HepG2 (cell line): ENCODE measurements at regions not wholly inside any gene's neighbourhood (a gene's known extent, or its start where the extent isn't known, plus 50 kb on each side); places are given as distances from the start of the nearest gene placed in this dataset.
A peak's percentile ranks its signal among the peaks of the same experiment; 100 is the strongest.

Source experiments
- ATAC-seq: fragments of 200-7000 bp; cut with Tn5 transposase; 3 replicates; pipeline ENCODE4 v1.9.1; 2020; ENCODE audit warnings: mild to moderate bottlenecking, moderate library complexity
- BruUV-seq: library from RNA; stranded (reverse); fragments of 400-500 nt; replicated peaks from 2 replicates; lab custom pipeline; 2021; lab: Mats Ljungman, UMichigan
- CTCF ChIA-PET: fragments of 300-600 bp; formaldehyde crosslinking; extraction: SDS; loops from one replicate; lab custom pipeline; 2021; ENCODE audit warnings: low total read pairs, inconsistent platforms, low intra/inter-chr PET ratio; lab: Yijun Ruan, JAX
- POLR2A ChIA-PET: fragments of 350-600 bp; sonication (Branson Sonifier 250); formaldehyde crosslinking; loops from one replicate; lab custom pipeline; 2020; ENCODE audit warnings: antibody characterized with exemption, inconsistent platforms; lab: Yijun Ruan, JAX
- DNase-seq: peaks from one replicate; pipeline ENCODE4 v3.0.0-alpha.2; 2015; ENCODE audit warnings: low spot score
- FAIRE-seq: peaks from 3 replicates; lab custom pipeline; 2011; peaks lifted over from hg19 to GRCh38; lab: Jason Lieb, UNC
- H2AFZ ChIP-seq: one replicate; pipeline ENCODE4 v1.6.1; 2011; ENCODE audit warnings: low read length, inconsistent platforms
- H3K27ac ChIP-seq: fragments of 300-600 bp; 3 replicates; pipeline ENCODE4 v1.8.0; 2011; ENCODE audit warnings: mixed run types, mild to moderate bottlenecking, mixed read lengths, low read length, inconsistent platforms; ENCODE audit not compliant: insufficient read depth; ENCODE audit errors: extremely low read length
- H3K27me3 ChIP-seq, 2 experiments: fragments of 200-600 bp in 1 of 2; 2 replicates in 1 of 2; 3 replicates in 1 of 2; pipeline versions ENCODE4 v1.6.0 to v1.8.0; 2011; ENCODE audit warnings: low read length in 2 of 2, mild to moderate bottlenecking in 2 of 2, moderate library complexity in 2 of 2, inconsistent platforms in 1 of 2; ENCODE audit not compliant: insufficient read depth in 2 of 2, control insufficient read depth in 1 of 2
- H3K36me3 ChIP-seq, 2 experiments: fragments of 200-600 bp in 1 of 2; replicated peaks in 1 of 2; 2 replicates in 1 of 2; 3 replicates in 1 of 2; pipeline versions ENCODE4 v1.5.1 to v1.8.0; 2011; ENCODE audit warnings: low read length in 2 of 2, inconsistent platforms in 1 of 2; ENCODE audit not compliant: insufficient read depth in 2 of 2, control insufficient read depth in 1 of 2
- H3K4me1 ChIP-seq: 2 replicates; pipeline ENCODE4 v1.5.1; 2012; ENCODE audit warnings: low read length, inconsistent platforms; ENCODE audit not compliant: insufficient read depth
- H3K4me2 ChIP-seq: 2 replicates; pipeline ENCODE4 v1.6.0; 2011; ENCODE audit warnings: low read depth, low read length, inconsistent platforms
- H3K4me3 ChIP-seq, 3 experiments: fragments of 200-600 bp in 1 of 3; sonication (generic), shearing (Covaris generic) in 1 of 3; replicated peaks in 1 of 3; 2 replicates each; pipeline ENCODE4 v1.5.1; 2011 to 2016; ENCODE audit warnings: low read length in 3 of 3, inconsistent platforms in 2 of 3, low read depth in 2 of 3, mild to moderate bottlenecking in 2 of 3, control low read depth in 1 of 3, mixed read lengths in 1 of 3; ENCODE audit not compliant: insufficient read depth in 1 of 3
- H3K79me2 ChIP-seq: one replicate; pipeline ENCODE4 v1.6.1; 2011; ENCODE audit warnings: low read length, inconsistent platforms; ENCODE audit not compliant: insufficient read depth
- H3K9ac ChIP-seq: 2 replicates; pipeline ENCODE4 v1.6.0; 2011; ENCODE audit warnings: mild to moderate bottlenecking, low read depth, low read length, inconsistent platforms; ENCODE audit not compliant: insufficient read depth
- H3K9me3 ChIP-seq: 2 replicates; pipeline ENCODE4 v1.5.1; 2012; ENCODE audit warnings: mild to moderate bottlenecking, low read length
- H4K20me1 ChIP-seq: 2 replicates; pipeline ENCODE4 v1.6.0; 2011; ENCODE audit warnings: inconsistent platforms, mild to moderate bottlenecking, low read length, moderate library complexity; ENCODE audit not compliant: insufficient read depth
- TBL1XR1 ChIP-seq: fragments of 150-350 bp; IDR thresholded peaks from 2 replicates; pipeline ENCODE4 v1.6.1; 2014; ENCODE audit warnings: borderline replicate concordance, low read length; ENCODE audit not compliant: partially characterized antibody
- ZGPAT ChIP-seq: IDR thresholded peaks from 2 replicates; pipeline ENCODE4 v1.6.1; 2016; ENCODE audit warnings: mild to moderate bottlenecking
- ZNF768 ChIP-seq: sonication (generic); formaldehyde crosslinking; IDR thresholded peaks from 2 replicates; pipeline ENCODE4 v1.4.0; 2020; ENCODE audit warnings: missing genetic modification reagents
- WGBS: methylation state at CpG from one replicate; pipeline ENCODE4 v1.1.6; 2017; ENCODE audit warnings: low lambda C conversion rate; 5-methylcytosine and 5-hydroxymethylcytosine counted together
- in situ Hi-C: cut with HindIII; loops from 2 replicates; pipeline ENCODE4 v1.10.0; 2017; ENCODE audit warnings: low pct_unique_long_range_greater_than_20kb; ENCODE audit not compliant: extremely low pct_ligation_motif_present
- intact Hi-C: fragments of 100-400 bp; cut with micrococcal nuclease; formaldehyde crosslinking; loops from one replicate; pipeline ENCODE4 v1.10.0; 2022; ENCODE audit not compliant: unreplicated experiment

GRCh38 chr20:3297079-3297378 is 58.0 kb upstream of the SLC4A11 start:
- CTCF ChIA-PET: no interaction called here

GRCh38 chr20:3296261-3297078 is 57.5 kb upstream of the SLC4A11 start:
- TF ChIP-seq TBL1XR1 (no peak), ZNF768 (CRISPR knock-in tag) (peak; percentile 43; the same call in 1 of the 2 replicates)
- H3K4me2 ChIP-seq: no peak overlapping the region
- no peak for DNase-seq
- ATAC-seq: no peak
- H3K4me1 ChIP-seq: no peaks in the 10 kb centered on the region
- H3K9me3 ChIP-seq: no peaks in the 10 kb centered on the region
- ChIA-PET POLR2A (no interaction called here), CTCF (no interaction called here)
- no peak overlapping the region for H3K4me3 ChIP-seq
- H4K20me1 ChIP-seq: no peaks in the 10 kb centered on the region
- no peak overlapping the region for H3K9ac ChIP-seq
- H2AFZ ChIP-seq: no peak overlapping the region
- FAIRE-seq: no peak
- intact Hi-C loops: no loop called here
- H3K27ac ChIP-seq: no peak overlapping the region
- H3K79me2 ChIP-seq: no peaks in the 10 kb centered on the region
- in situ Hi-C loops: no loop called here
- no TSS peak for BruUV-seq
- H3K27me3 ChIP-seq: no peaks in the 10 kb centered on the region
- H3K36me3 ChIP-seq: peaks cover 19 to 28% of the 10 kb centered on the region in 2 experiments; a peak in 4 of 5 replicates
- WGBS: 90% methylated on average over 12 of the region's 12 CpGs

More at GRCh38 chr20:3297079-3297378, 58.0 kb upstream of the SLC4A11 start:
- Histone ChIP-seq H3K27ac (no peak overlapping the region), H3K4me2 (no peak overlapping the region), H3K36me3 (peaks cover 19 to 28% of the 10 kb centered on the region in 2 experiments; a peak in 4 of 5 replicates), H3K9me3 (no peaks in the 10 kb centered on the region), H2AFZ (no peak overlapping the region), H3K4me1 (no peaks in the 10 kb centered on the region), H3K9ac (no peak overlapping the region), H3K27me3 (no peaks in the 10 kb centered on the region), H3K79me2 (no peaks in the 10 kb centered on the region)
- no peak for FAIRE-seq
- POLR2A ChIA-PET: no interaction called here
- WGBS: 96% methylated on average over 3 of the region's 3 CpGs
- intact Hi-C loops: no loop called here
- TF ChIP-seq ZGPAT (CRISPR knock-in tag): no peak
- TF ChIP-seq, all 625 proteins: peak for 0
- in situ Hi-C loops: no loop called here
- Histone ChIP-seq H3K4me3 (no peak overlapping the region), H4K20me1 (no peaks in the 10 kb centered on the region)
- ATAC-seq: no peak
- DNase-seq: no peak
- no TSS peak for BruUV-seq
